ENCODE measurements at regions not wholly inside any gene's neighbourhood (a gene's known extent, or its start where the extent isn't known, plus 50 kb on each side); places are given as distances from the start of the nearest gene placed in this dataset.
A peak's percentile ranks its signal among the peaks of the same experiment; 100 is the strongest.

DNA sequence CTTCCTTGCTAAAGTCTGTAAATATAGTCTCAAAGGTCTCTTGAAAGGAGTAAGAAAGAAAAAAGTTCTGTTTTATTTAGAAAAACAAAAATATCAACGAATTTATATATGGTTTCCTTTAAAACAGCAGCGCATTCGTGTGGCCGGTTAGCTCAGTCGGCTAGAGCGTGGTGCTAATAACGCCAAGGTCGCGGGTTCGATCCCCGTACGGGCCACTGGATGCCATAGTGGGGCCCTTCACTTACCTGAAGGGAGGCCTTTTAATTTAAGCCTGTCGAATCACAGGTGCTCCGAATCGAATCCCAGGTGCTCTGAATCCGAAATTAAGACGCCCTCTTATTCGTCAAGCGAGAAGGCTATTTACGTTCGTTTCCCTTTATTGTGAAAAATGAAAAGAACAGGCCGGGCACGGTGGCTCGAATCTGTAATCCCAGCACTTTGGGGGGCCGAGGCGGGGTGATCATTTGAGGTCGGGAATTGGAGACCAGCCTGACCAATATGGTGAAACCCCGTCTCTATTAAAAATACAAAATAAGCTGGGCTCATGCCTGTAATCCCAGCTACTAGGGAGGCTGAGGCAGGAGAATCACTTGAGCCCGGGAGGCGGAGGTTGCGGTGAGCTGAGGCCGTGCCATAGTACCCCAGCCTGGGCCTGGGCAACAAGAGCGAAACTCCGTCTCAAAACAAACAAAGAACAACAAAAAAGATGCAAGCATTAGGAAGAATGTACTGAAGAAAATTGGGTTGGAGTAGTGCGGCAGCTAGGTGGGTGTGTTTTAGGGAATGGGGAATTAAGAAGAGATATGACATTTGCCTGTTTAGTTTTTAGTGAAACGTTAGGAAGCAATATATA, 195.8 kb upstream of the ZNF184 start (continued):
- TF ChIP-seq, protein P1, sequence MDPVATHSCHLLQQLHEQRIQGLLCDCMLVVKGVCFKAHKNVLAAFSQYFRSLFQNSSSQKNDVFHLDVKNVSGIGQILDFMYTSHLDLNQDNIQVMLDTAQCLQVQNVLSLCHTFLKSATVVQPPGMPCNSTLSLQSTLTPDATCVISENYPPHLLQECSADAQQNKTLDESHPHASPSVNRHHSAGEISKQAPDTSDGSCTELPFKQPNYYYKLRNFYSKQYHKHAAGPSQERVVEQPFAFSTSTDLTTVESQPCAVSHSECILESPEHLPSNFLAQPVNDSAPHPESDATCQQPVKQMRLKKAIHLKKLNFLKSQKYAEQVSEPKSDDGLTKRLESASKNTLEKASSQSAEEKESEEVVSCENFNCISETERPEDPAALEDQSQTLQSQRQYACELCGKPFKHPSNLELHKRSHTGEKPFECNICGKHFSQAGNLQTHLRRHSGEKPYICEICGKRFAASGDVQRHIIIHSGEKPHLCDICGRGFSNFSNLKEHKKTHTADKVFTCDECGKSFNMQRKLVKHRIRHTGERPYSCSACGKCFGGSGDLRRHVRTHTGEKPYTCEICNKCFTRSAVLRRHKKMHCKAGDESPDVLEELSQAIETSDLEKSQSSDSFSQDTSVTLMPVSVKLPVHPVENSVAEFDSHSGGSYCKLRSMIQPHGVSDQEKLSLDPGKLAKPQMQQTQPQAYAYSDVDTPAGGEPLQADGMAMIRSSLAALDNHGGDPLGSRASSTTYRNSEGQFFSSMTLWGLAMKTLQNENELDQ (CRISPR knock-in tag; IDR thresholded peaks at IDR 0.05; ENCODE audit: borderline replicate concordance) = no peak
- TF ChIP-seq SATB2 (CRISPR knock-in tag; IDR thresholded peaks at IDR 0.05) = no peak
- no peak for TF ChIP-seq RFX5 (IDR thresholded peaks at IDR 0.05; ENCODE audit: low read depth, low read length)
- TF ChIP-seq, protein P2, sequence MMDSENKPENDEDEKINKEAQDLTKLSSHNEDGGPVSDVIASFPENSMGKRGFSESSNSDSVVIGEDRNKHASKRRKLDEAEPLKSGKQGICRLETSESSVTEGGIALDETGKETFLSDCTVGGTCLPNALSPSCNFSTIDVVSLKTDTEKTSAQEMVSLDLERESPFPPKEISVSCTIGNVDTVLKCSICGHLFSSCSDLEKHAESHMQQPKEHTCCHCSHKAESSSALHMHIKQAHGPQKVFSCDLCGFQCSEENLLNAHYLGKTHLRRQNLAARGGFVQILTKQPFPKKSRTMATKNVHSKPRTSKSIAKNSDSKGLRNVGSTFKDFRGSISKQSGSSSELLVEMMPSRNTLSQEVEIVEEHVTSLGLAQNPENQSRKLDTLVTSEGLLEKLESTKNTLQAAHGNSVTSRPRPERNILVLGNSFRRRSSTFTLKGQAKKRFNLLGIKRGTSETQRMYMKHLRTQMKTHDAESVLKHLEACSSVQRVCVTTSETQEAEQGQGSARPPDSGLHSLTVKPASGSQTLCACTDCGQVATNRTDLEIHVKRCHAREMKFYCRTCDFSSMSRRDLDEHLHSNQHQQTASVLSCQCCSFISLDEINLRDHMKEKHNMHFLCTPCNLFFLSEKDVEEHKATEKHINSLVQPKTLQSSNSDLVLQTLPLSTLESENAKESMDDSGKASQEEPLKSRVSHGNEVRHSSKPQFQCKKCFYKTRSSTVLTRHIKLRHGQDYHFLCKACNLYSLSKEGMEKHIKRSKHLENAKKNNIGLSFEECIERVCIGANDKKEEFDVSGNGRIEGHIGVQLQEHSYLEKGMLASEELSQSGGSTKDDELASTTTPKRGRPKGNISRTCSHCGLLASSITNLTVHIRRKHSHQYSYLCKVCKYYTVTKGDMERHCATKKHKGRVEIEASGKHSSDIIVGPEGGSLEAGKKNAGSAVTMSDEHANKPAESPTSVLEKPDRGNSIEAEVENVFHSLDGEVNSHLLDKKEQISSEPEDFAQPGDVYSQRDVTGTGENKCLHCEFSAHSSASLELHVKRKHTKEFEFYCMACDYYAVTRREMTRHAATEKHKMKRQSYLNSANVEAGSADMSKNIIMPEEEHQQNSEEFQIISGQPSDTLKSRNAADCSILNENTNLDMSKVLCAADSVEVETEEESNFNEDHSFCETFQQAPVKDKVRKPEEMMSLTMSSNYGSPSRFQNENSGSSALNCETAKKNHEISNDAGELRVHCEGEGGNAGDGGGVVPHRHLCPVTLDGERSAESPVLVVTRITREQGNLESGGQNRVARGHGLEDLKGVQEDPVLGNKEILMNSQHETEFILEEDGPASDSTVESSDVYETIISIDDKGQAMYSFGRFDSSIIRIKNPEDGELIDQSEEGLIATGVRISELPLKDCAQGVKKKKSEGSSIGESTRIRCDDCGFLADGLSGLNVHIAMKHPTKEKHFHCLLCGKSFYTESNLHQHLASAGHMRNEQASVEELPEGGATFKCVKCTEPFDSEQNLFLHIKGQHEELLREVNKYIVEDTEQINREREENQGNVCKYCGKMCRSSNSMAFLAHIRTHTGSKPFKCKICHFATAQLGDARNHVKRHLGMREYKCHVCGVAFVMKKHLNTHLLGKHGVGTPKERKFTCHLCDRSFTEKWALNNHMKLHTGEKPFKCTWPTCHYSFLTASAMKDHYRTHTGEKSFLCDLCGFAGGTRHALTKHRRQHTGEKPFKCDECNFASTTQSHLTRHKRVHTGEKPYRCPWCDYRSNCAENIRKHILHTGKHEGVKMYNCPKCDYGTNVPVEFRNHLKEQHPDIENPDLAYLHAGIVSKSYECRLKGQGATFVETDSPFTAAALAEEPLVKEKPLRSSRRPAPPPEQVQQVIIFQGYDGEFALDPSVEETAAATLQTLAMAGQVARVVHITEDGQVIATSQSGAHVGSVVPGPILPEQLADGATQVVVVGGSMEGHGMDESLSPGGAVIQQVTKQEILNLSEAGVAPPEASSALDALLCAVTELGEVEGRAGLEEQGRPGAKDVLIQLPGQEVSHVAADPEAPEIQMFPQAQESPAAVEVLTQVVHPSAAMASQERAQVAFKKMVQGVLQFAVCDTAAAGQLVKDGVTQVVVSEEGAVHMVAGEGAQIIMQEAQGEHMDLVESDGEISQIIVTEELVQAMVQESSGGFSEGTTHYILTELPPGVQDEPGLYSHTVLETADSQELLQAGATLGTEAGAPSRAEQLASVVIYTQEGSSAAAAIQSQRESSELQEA (CRISPR knock-in tag; IDR thresholded peaks at IDR 0.05; ENCODE audit: not compliant biosample characterization) = no peak
- TF ChIP-seq, protein P3, sequence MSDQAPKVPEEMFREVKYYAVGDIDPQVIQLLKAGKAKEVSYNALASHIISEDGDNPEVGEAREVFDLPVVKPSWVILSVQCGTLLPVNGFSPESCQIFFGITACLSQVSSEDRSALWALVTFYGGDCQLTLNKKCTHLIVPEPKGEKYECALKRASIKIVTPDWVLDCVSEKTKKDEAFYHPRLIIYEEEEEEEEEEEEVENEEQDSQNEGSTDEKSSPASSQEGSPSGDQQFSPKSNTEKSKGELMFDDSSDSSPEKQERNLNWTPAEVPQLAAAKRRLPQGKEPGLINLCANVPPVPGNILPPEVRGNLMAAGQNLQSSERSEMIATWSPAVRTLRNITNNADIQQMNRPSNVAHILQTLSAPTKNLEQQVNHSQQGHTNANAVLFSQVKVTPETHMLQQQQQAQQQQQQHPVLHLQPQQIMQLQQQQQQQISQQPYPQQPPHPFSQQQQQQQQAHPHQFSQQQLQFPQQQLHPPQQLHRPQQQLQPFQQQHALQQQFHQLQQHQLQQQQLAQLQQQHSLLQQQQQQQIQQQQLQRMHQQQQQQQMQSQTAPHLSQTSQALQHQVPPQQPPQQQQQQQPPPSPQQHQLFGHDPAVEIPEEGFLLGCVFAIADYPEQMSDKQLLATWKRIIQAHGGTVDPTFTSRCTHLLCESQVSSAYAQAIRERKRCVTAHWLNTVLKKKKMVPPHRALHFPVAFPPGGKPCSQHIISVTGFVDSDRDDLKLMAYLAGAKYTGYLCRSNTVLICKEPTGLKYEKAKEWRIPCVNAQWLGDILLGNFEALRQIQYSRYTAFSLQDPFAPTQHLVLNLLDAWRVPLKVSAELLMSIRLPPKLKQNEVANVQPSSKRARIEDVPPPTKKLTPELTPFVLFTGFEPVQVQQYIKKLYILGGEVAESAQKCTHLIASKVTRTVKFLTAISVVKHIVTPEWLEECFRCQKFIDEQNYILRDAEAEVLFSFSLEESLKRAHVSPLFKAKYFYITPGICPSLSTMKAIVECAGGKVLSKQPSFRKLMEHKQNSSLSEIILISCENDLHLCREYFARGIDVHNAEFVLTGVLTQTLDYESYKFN (CRISPR knock-in tag; conservative IDR thresholded peaks at IDR 0.05) = no peak; the same call in 1 of the 2 replicates
- no peak for TF ChIP-seq RBFOX2 (IDR thresholded peaks at IDR 0.05; ENCODE audit: low read depth, low read length)
- TF ChIP-seq ZNF761 (CRISPR knock-in tag; conservative IDR thresholded peaks at IDR 0.05) = no peak
- no peak for TF ChIP-seq ZNF672 (CRISPR knock-in tag; IDR thresholded peaks at IDR 0.05)
- no peak for TF ChIP-seq ZFAT (CRISPR knock-in tag; conservative IDR thresholded peaks at IDR 0.05)
- TF ChIP-seq, protein P4, sequence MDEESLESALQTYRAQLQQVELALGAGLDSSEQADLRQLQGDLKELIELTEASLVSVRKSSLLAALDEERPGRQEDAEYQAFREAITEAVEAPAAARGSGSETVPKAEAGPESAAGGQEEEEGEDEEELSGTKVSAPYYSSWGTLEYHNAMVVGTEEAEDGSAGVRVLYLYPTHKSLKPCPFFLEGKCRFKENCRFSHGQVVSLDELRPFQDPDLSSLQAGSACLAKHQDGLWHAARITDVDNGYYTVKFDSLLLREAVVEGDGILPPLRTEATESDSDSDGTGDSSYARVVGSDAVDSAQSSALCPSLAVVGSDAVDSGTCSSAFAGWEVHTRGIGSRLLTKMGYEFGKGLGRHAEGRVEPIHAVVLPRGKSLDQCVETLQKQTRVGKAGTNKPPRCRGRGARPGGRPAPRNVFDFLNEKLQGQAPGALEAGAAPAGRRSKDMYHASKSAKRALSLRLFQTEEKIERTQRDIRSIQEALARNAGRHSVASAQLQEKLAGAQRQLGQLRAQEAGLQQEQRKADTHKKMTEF (CRISPR knock-in tag; IDR thresholded peaks at IDR 0.05) = peak; percentile 29; the same call in 1 of the 2 replicates
- TF ChIP-seq SMARCE1 (IDR thresholded peaks at IDR 0.05; ENCODE audit: borderline replicate concordance) = no peak
- 0 out of 2 replicates have a peak, but pooled peaks have one; percentile 64 for TF ChIP-seq CC2D1A (CRISPR knock-in tag; IDR thresholded peaks at IDR 0.05)
- no peak for TF ChIP-seq ZNF619 (CRISPR knock-in tag; IDR thresholded peaks at IDR 0.05)

Measured in HepG2 (cell line).